Hepatocyte (in vitro differentiated cells): ENCODE measurements at regions not wholly inside any gene's neighbourhood (a gene's known extent, or its start where the extent isn't known, plus 50 kb on each side); places are given as distances from the start of the nearest gene placed in this dataset.
A peak's percentile ranks its signal among the peaks of the same experiment; 100 is the strongest.

Experiments used
- DNase-seq: peaks from one replicate; pipeline ENCODE4 v3.0.0-alpha.2; 2016; ENCODE audit warnings: low spot score
- H2AFZ ChIP-seq: fragments of 200-600 bp; sonication (generic); 2 replicates; pipeline ENCODE4 v1.6.0; 2016; ENCODE audit warnings: antibody characterized with exemption, mild to moderate bottlenecking
- H3K27ac ChIP-seq: fragments of 200-600 bp; sonication (generic); 2 replicates; pipeline ENCODE4 v1.5.1; 2016; ENCODE audit warnings: mild to moderate bottlenecking
- H3K27me3 ChIP-seq: fragments of 200-600 bp; sonication (generic); 2 replicates; pipeline ENCODE4 v1.6.1; 2016
- H3K36me3 ChIP-seq: fragments of 200-600 bp; sonication (generic); replicated peaks from 2 replicates; pipeline ENCODE4 v1.5.1; 2016; ENCODE audit warnings: low read depth; ENCODE audit not compliant: insufficient read depth
- H3K4me1 ChIP-seq: fragments of 200-600 bp; sonication (generic); 2 replicates; pipeline ENCODE4 v1.5.1; 2016; ENCODE audit warnings: mild to moderate bottlenecking, moderate library complexity; ENCODE audit not compliant: insufficient read depth
- H3K4me2 ChIP-seq: fragments of 200-600 bp; sonication (generic); 2 replicates; pipeline ENCODE4 v1.6.0; 2016
- H3K4me3 ChIP-seq: fragments of 200-600 bp; sonication (generic); 2 replicates; pipeline ENCODE4 v1.5.1; 2016; ENCODE audit warnings: mild to moderate bottlenecking
- H3K79me2 ChIP-seq: fragments of 200-600 bp; sonication (generic); 2 replicates; pipeline ENCODE4 v1.6.0; 2017; ENCODE audit warnings: mild to moderate bottlenecking
- H3K9me2 ChIP-seq: fragments of 200-600 bp; sonication (generic); replicated peaks from 2 replicates; pipeline ENCODE4 v1.6.0; 2017; ENCODE audit warnings: mild to moderate bottlenecking; ENCODE audit not compliant: insufficient read depth
- H3K9me3 ChIP-seq: fragments of 200-600 bp; sonication (generic); 2 replicates; pipeline ENCODE4 v1.5.1; 2016; ENCODE audit warnings: low read depth, mild to moderate bottlenecking
- H4K20me1 ChIP-seq: fragments of 200-600 bp; sonication (generic); 2 replicates; pipeline ENCODE4 v1.6.0; 2016; ENCODE audit warnings: mild to moderate bottlenecking; ENCODE audit not compliant: insufficient read depth, poor library complexity, severe bottlenecking
- EZH2 ChIP-seq: fragments of 200-600 bp; sonication (generic); IDR thresholded peaks from 2 replicates; pipeline ENCODE4 v1.6.1; 2016; ENCODE audit warnings: antibody characterized with exemption, mild to moderate bottlenecking, borderline replicate concordance
- EZH2phosphoT487 ChIP-seq: fragments of 200-600 bp; sonication (generic); IDR thresholded peaks from one replicate; pipeline ENCODE4 v1.6.1; 2018; ENCODE audit warnings: antibody characterized with exemption, mild to moderate bottlenecking, low read depth, moderate library complexity; ENCODE audit not compliant: unreplicated experiment, severe bottlenecking
- WGBS: methylation state at CpG from one replicate; pipeline ENCODE4 v1.1.6; 2016; ENCODE audit warnings: low lambda C conversion rate; ENCODE audit errors: missing lambda C conversion rate; 5-methylcytosine and 5-hydroxymethylcytosine counted together
- TF ChIP-seq, protein P1 (sequence below): fragments of 200-600 bp; sonication (generic); IDR thresholded peaks from 2 replicates; pipeline ENCODE4 v1.5.1; 2016; ENCODE audit warnings: antibody characterized with exemption, mild to moderate bottlenecking; ENCODE audit not compliant: poor library complexity

DNA sequence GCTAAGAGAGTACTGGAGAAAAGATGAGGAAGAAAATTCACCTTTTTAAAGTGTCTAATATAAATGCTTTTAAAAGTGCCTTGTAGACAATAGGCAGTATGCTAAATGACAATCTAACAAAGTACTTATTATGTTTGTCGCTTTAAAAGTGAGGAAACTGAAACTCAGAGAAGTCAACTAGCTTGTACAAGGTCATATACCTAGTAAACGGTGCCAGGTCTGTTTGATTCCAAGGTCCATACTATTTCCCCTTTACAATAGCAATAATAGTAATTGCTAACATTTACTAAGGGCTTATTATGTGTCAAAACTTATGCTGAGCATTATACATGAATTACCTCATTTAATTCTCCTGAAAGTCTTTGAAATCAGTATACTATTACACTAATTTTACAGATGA, 328.6 kb upstream of the SLC24A2 start:
- TF ChIP-seq, protein P1, sequence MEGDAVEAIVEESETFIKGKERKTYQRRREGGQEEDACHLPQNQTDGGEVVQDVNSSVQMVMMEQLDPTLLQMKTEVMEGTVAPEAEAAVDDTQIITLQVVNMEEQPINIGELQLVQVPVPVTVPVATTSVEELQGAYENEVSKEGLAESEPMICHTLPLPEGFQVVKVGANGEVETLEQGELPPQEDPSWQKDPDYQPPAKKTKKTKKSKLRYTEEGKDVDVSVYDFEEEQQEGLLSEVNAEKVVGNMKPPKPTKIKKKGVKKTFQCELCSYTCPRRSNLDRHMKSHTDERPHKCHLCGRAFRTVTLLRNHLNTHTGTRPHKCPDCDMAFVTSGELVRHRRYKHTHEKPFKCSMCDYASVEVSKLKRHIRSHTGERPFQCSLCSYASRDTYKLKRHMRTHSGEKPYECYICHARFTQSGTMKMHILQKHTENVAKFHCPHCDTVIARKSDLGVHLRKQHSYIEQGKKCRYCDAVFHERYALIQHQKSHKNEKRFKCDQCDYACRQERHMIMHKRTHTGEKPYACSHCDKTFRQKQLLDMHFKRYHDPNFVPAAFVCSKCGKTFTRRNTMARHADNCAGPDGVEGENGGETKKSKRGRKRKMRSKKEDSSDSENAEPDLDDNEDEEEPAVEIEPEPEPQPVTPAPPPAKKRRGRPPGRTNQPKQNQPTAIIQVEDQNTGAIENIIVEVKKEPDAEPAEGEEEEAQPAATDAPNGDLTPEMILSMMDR: no peak
- TF ChIP-seq EZH2 (no peak), EZH2phosphoT487 (no peak)
- Histone ChIP-seq H3K36me3 (no peaks in the 10 kb centered on the region), H3K4me1 (peaks cover 8% of the 10 kb centered on the region), H2AFZ (no peak overlapping the region), H3K9me2 (no peaks in the 10 kb centered on the region), H3K27ac (peak overlapping the region; percentile 24), H3K4me2 (peak overlapping the region; percentile 11), H3K4me3 (no peak overlapping the region), H3K79me2 (no peaks in the 10 kb centered on the region), H3K27me3 (no peaks in the 10 kb centered on the region), H3K9me3 (no peaks in the 10 kb centered on the region), H4K20me1 (no peaks in the 10 kb centered on the region)
- peak; percentile 32 for DNase-seq
- 43% methylated on average over 2 of the region's 2 CpGs for WGBS

DNA sequence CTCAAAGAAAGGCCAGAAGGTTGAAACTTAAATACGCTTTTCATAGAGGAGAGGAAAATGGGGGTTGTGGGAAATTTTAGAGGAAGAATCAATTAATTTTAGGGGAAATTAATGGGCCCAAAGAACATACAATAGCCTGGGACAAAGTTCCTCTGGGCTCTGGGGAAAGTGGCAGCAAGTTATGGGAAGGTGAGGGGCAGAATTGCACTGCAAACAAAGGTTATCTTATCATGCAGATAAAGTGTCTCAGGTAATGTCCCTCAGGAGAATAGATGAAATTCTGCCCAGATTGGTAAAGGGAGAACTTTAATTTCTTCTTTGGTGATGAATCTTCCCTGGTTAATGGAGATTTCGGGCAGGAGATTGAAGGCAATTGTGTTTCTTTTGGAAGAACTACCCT, 326.1 kb upstream of the SLC24A2 start:
- Histone ChIP-seq H3K79me2 (no peaks in the 10 kb centered on the region), H3K9me2 (no peaks in the 10 kb centered on the region), H3K4me2 (no peak overlapping the region), H3K27ac (no peak overlapping the region), H3K4me3 (no peak overlapping the region), H4K20me1 (no peaks in the 10 kb centered on the region), H3K36me3 (no peaks in the 10 kb centered on the region), H3K4me1 (peaks cover 8% of the 10 kb centered on the region), H3K9me3 (no peaks in the 10 kb centered on the region), H3K27me3 (no peaks in the 10 kb centered on the region), H2AFZ (no peak overlapping the region)
- WGBS: 97% methylated on average over 2 of the region's 2 CpGs
- TF ChIP-seq EZH2phosphoT487: no peak
- TF ChIP-seq, protein P1: no peak
- no peak for DNase-seq

DNA sequence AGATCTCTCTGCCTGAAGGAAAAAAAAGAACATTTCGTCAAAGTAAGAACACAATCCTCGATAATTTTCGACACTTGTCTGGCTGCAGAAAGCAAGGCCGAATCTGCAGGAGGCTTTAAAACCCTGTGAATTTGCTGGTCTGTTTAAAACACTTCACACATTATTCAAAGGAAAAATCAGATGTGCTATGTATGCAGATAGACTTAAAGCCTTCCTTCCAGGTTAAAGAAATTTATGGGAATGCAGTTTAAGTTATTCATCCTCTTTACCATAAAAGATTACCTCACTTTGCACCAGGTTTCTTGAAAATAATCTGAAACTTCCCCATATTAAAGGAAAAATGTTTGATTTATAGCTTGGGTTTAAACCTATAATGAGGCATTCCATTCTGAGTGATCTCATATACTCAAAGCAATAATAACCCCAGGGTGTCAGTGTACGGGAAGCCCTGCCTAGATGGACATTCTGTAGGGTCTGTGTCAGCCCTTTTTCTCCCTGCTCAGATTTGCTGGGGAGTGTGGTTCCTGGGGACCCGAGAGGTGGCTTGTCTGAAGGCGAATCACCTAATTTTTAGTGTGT, 323.5 kb upstream of the SLC24A2 start:
- Histone ChIP-seq H3K4me3 (no peak overlapping the region), H3K79me2 (no peaks in the 10 kb centered on the region), H3K27me3 (no peaks in the 10 kb centered on the region), H3K36me3 (no peaks in the 10 kb centered on the region), H2AFZ (no peak overlapping the region), H3K9me2 (no peaks in the 10 kb centered on the region), H3K4me2 (no peak overlapping the region), H3K27ac (no peak overlapping the region), H3K9me3 (no peaks in the 10 kb centered on the region), H3K4me1 (peaks cover 8% of the 10 kb centered on the region), H4K20me1 (no peaks in the 10 kb centered on the region)
- no peak for TF ChIP-seq EZH2
- no peak for TF ChIP-seq EZH2phosphoT487
- TF ChIP-seq, protein P1: no peak
- 68% methylated on average over 7 of the region's 7 CpGs for WGBS
- no peak for DNase-seq
